DND-41 (cell line): ENCODE measurements at regions not wholly inside any gene's neighbourhood (a gene's known extent, or its start where the extent isn't known, plus 50 kb on each side); places are given as distances from the start of the nearest gene placed in this dataset.

Source experiments
- ATAC-seq: fragments of 200-7000 bp; cut with Tn5 transposase; 3 replicates; pipeline ENCODE4 v1.9.1; 2021; ENCODE audit warnings: low read depth; ENCODE audit not compliant: insufficient read depth
- DNase-seq: peaks from one replicate; pipeline ENCODE4 v3.0.0-alpha.2; 2020
- H2AFZ ChIP-seq: 2 replicates; pipeline ENCODE4 v1.6.0; 2012; ENCODE audit warnings: low read depth, low read length
- H3K27ac ChIP-seq: 2 replicates; pipeline ENCODE4 v1.5.1; 2012; ENCODE audit warnings: low read length, inconsistent platforms
- H3K27me3 ChIP-seq: fragments of 200-600 bp; sonication (generic); 2 replicates; pipeline ENCODE4 v1.6.0; 2012; ENCODE audit warnings: low read length, mild to moderate bottlenecking, inconsistent platforms; ENCODE audit not compliant: insufficient read depth, poor library complexity
- H3K36me3 ChIP-seq: 2 replicates; pipeline ENCODE4 v1.5.1; 2012; ENCODE audit warnings: low read length, inconsistent platforms; ENCODE audit not compliant: insufficient read depth
- H3K4me1 ChIP-seq: 2 replicates; pipeline ENCODE4 v1.5.1; 2012; ENCODE audit warnings: mild to moderate bottlenecking, low read length; ENCODE audit not compliant: insufficient read depth
- H3K4me2 ChIP-seq: 2 replicates; pipeline ENCODE4 v1.6.0; 2012; ENCODE audit warnings: mild to moderate bottlenecking, moderate library complexity, low read length, inconsistent platforms; ENCODE audit not compliant: insufficient read depth
- H3K4me3 ChIP-seq, 2 experiments: fragments of 200-600 bp in 1 of 2; shearing (Covaris generic) in 1 of 2; 2 replicates each; pipeline ENCODE4 v1.5.1; 2012 to 2016; ENCODE audit warnings: inconsistent platforms in 2 of 2, low read length in 2 of 2, mild to moderate bottlenecking in 2 of 2, low read depth in 1 of 2, moderate library complexity in 1 of 2
- H3K79me2 ChIP-seq: 2 replicates; pipeline ENCODE4 v1.6.0; 2012; ENCODE audit warnings: low read length, inconsistent platforms; ENCODE audit not compliant: insufficient read depth
- H3K9ac ChIP-seq: 2 replicates; pipeline ENCODE4 v1.6.0; 2012; ENCODE audit warnings: low read depth, mild to moderate bottlenecking, inconsistent platforms, low read length, moderate library complexity
- H3K9me3 ChIP-seq: 2 replicates; pipeline ENCODE4 v1.5.1; 2012; ENCODE audit warnings: low read length, moderate library complexity, mild to moderate bottlenecking, inconsistent platforms; ENCODE audit not compliant: insufficient read depth, severe bottlenecking
- H4K20me1 ChIP-seq: 2 replicates; pipeline ENCODE4 v1.6.0; 2012; ENCODE audit warnings: low read length; ENCODE audit not compliant: insufficient read depth
- CTCF ChIP-seq: IDR thresholded peaks from 2 replicates; pipeline ENCODE4 v1.5.1; 2012; ENCODE audit warnings: borderline replicate concordance, low read length, moderate library complexity, mild to moderate bottlenecking; ENCODE audit not compliant: poor library complexity, severe bottlenecking; ENCODE audit errors: extremely low read depth
- EZH2 ChIP-seq: IDR thresholded peaks from 3 replicates; pipeline ENCODE4 v1.6.1; 2012; ENCODE audit warnings: borderline replicate concordance, low read depth, mild to moderate bottlenecking, moderate library complexity, low read length, inconsistent platforms; ENCODE audit not compliant: severe bottlenecking

- no peak overlapping the region for H3K9ac ChIP-seq
- H3K4me2 ChIP-seq = no peak overlapping the region
Observed at GRCh38 chr6:98146656-98147055, 687.7 kb upstream of the POU3F2 start.

GRCh38 chr6:98156580-98156979 is 677.8 kb upstream of the POU3F2 start:
- H3K27ac ChIP-seq = no peak overlapping the region
- TF ChIP-seq EZH2 (no peak), CTCF (no peak)
- no peaks in the 10 kb centered on the region for H3K79me2 ChIP-seq
- no peak overlapping the region for H3K4me3 ChIP-seq
- no peaks in the 10 kb centered on the region for H4K20me1 ChIP-seq
- no peak overlapping the region for H2AFZ ChIP-seq
- H3K36me3 ChIP-seq = no peaks in the 10 kb centered on the region
- no peak for DNase-seq
- no peaks in the 10 kb centered on the region for H3K27me3 ChIP-seq
- no peak for ATAC-seq
- no peak overlapping the region for H3K4me2 ChIP-seq
- H3K4me1 ChIP-seq = no peaks in the 10 kb centered on the region
- H3K9ac ChIP-seq = no peak overlapping the region
- no peaks in the 10 kb centered on the region for H3K9me3 ChIP-seq

More at GRCh38 chr6:98146656-98147055, 687.7 kb upstream of the POU3F2 start:
- Histone ChIP-seq H3K9me3 (peaks cover 11% of the 10 kb centered on the region), H3K4me1 (no peaks in the 10 kb centered on the region), H3K27me3 (no peaks in the 10 kb centered on the region), H3K79me2 (no peaks in the 10 kb centered on the region), H3K36me3 (no peaks in the 10 kb centered on the region), H3K27ac (no peak overlapping the region), H2AFZ (no peak overlapping the region), H3K4me3 (no peak overlapping the region), H4K20me1 (no peaks in the 10 kb centered on the region)
- no peak for TF ChIP-seq CTCF
- ATAC-seq (no peak), DNase-seq (no peak)

GRCh38 chr6:98179606-98180005 is 654.8 kb upstream of the POU3F2 start:
- Histone ChIP-seq H3K4me3 (no peak overlapping the region), H3K27me3 (no peaks in the 10 kb centered on the region), H3K9ac (no peak overlapping the region), H3K9me3 (no peaks in the 10 kb centered on the region), H3K79me2 (no peaks in the 10 kb centered on the region), H3K4me2 (no peak overlapping the region), H3K4me1 (no peaks in the 10 kb centered on the region), H3K36me3 (no peaks in the 10 kb centered on the region), H3K27ac (no peak overlapping the region), H4K20me1 (no peaks in the 10 kb centered on the region), H2AFZ (no peak overlapping the region)
- no peak for ATAC-seq
- no peak for DNase-seq
- no peak for TF ChIP-seq EZH2
- no peak for TF ChIP-seq CTCF

- no peak overlapping the region for H3K4me3 ChIP-seq
- no peak for ATAC-seq
- H3K36me3 ChIP-seq = no peaks in the 10 kb centered on the region
- H3K9ac ChIP-seq = no peak overlapping the region
- no peak overlapping the region for H3K27ac ChIP-seq
- TF ChIP-seq CTCF (no peak), EZH2 (no peak)
- H3K4me1 ChIP-seq = no peaks in the 10 kb centered on the region
- H4K20me1 ChIP-seq = no peaks in the 10 kb centered on the region
- H3K9me3 ChIP-seq = no peaks in the 10 kb centered on the region
- no peaks in the 10 kb centered on the region for H3K79me2 ChIP-seq
- DNase-seq = no peak
- H3K27me3 ChIP-seq = no peaks in the 10 kb centered on the region
- H2AFZ ChIP-seq = no peak overlapping the region
- H3K4me2 ChIP-seq = no peak overlapping the region
Observed at GRCh38 chr6:98200084-98200483, 634.3 kb upstream of the POU3F2 start.
